ENCODE measurements at regions not wholly inside any gene's neighbourhood (a gene's known extent, or its start where the extent isn't known, plus 50 kb on each side); places are given as distances from the start of the nearest gene placed in this dataset.
"Not testable (repeated sequence)": the region's sequence is repeated elsewhere in the genome, so short reads cannot be mapped to it uniquely, and the experiment has no call there.

DNA sequence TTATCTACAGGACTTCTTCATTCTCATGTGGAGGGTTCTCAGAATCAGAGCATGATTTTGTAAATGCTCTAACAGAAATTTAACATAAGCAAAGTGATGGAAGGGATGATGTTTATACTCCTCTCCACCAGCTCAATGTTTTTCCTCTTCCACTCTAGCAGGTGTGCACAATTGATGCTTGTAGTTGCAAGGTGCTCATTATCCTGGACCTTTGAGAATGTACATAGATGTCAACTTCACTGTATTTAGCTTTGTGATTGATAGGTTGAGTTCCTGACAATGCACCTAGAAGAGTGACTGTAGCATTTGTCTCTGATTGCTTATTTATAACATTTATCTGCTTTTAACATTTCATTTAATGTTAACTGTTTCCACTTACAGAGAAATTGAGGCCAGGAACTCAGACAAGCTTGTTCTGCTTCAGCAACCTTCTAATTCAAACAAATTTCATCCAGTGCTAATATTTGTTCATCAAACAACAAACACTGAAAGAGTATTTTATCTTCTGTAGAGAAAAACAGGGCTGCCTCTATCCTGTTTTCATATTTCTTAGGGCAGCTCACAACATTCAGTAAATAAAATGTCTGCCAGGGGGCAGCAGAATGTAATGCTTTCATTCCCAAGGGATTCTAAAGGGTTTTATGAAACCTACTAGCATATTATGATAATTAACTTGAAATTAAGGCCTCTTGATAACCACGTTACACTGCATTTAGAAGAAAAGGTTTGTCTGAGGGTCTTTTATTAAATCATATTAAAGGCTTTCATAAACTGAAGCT is 127.9 kb upstream of the NOL4 start:
- FAIRE-seq = no peak

- FAIRE-seq = no peak
Measured at GRCh38 chr18:34354351-34354750, 129.6 kb upstream of the NOL4 start.

DNA sequence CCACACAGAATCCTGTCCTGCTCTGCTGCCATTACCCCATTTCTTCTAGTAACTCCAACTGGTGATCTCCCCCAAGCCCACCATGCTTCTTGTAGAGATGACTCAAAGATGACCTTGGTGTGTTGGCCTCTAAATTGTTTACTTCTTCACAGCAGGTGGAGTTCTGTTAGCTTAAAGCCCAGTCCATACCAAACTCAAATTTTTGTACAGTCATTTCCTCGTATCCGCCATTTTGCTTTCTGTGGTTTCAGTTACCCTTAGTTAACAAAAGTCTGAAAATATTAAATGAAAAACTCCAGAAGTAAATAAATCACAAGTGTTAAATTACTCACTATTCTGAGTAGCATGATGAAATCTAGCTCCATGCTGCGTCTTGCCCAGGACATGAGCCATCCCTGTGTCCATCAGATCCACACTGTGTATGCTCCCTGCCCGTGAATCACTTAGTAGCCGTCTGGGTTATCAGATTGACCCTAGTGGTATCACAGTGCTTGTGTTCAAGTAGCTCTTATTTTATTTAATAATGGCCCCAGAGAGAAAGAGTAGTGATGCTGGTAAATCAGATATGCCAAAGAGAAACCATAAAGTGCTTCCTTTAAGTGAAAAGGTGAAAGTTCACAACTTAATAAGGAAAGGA is 133.3 kb upstream of the NOL4 start:
- FAIRE-seq = no peak

- FAIRE-seq = no peak
Measured at GRCh38 chr18:34358923-34359322, 134.2 kb upstream of the NOL4 start.

DNA sequence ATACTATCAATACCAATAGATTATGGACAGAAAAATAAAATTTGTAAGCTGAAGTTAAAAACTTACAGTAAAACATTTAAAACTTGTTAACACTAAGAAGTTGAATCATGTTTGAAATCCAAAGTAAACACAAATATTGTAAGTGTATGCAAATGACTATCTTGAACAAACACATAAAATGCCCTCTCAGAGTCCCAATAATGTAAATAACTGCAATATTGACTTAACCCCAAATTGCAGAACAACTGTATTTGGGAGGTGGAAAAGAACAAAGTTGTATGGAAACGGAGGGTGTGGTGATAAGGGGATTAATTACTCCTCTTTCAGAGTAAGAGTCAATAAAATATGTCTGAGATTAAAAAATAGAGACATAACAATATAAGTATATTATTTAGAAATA is 140.0 kb upstream of the NOL4 start:
- FAIRE-seq = peak; percentile 24

DNA sequence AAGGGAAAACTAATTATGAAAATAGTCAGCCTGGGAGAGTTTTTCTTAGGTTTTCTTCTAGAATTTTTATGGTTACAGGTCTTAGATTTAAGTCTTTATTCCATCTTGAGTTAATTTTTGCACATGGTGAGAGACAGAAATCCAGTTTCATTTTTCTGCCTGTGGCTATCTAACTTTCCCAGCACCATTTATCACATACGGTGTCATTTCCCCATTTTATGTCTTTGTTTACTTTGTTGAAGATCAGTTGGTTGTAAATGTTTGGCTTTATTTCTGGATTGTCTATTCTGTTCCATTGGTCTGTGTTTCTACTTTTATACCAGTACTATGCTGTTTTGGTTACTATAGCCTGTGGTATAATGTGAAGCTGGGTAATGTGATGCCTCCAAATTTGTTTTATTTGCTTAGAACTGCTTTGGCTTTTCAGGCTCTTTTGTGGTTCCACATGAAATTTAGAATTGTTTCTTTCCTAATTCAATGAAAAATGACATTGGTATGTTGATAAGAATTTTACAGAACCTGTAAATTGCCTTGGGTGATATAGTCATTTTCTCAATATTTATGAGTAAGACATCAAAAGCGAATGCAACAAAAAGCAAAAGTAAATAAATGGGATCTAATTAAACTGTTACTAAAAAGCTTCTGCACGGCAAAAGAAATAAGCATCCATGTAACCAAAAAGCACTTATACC is 146.1 kb upstream of the NOL4 start:
- no peak for FAIRE-seq

DNA sequence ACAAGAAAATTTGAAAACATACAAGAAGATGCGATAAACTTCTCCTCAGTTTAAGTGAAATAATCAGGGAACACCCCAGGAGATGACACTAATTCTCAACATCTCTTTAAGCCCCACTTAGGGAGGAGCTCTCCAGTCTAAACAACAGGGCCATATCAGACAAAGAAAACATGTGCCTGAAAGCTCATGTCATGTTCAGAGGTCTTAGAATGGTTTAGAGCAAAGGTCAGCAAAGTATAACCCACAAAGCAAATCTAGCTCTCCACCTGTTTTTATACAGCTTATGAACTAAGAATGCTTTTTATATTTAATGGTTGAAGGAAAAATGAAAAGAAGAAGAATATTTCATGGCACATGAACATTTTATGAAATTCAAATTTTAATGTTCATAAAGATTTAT is 155.6 kb upstream of the NOL4 start:
- FAIRE-seq = no peak

GRCh38 chr18:34385311-34385710 is 160.6 kb upstream of the NOL4 start:
- FAIRE-seq = no peak

DNA sequence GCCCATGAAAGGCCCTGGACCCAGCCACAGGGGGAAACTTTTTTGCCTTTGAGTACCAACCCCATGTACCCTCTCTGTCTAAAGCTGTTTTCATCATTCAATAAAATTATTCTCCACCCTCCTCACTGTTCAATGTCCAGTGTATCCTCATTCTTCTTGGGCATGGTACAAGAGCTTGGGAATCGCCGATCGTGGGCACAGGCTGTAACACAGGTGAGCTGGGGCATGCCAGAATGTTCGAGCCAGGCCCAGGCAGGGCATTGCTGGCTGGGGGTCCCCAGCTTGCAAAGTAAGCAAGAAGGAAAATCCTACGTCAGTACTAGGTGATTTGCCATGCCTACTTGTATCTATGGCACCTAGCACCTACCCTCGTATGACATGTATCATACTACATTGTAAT is 162.1 kb upstream of the NOL4 start:
- no peak for FAIRE-seq

- FAIRE-seq = no peak
Measured at GRCh38 chr18:34397286-34397896, 172.7 kb upstream of the NOL4 start.

DNA sequence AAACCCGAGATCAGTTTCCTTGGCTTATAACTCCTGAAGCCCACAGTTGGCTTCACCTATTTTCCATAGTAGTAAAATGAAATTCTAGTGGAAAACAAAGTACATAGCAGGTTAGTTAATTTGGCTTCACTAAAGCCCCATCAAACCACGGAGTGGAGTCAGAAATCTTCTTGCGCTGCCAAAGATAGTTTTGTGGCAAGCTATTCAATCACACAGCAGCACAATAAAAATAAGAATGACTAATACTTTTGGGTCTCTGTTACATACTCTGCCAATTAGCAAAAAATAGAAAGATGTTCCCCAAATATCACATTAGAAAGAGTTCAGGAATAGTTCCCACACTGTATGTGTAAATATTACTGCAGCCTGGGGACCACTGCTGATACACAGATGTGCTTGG is 175.2 kb upstream of the NOL4 start:
- no peak for FAIRE-seq

GRCh38 chr18:34400834-34401233 is 176.1 kb upstream of the NOL4 start:
- no peak for FAIRE-seq

DNA sequence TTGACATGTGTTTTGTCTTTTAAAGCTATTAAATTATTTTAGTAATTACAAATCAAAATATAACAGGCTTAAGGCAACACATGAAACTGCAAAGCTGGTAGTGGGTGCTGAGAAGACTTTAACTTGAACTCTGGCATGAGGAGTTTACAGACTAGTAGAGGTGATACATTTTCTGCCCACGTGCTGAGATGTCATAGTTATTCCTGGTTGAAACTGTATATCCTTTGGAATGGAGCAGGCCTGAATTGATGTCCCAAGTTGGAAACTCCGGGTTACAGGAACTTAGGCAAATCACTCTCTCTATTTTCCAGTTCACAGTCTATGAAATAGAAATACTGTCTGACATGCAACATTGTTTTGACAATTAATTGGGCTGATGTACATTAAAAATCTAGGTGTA is 177.1 kb upstream of the NOL4 start:
- no peak for FAIRE-seq

GRCh38 chr18:34407471-34407870 is 182.8 kb upstream of the NOL4 start:
- not testable (repeated sequence) for FAIRE-seq

DNA sequence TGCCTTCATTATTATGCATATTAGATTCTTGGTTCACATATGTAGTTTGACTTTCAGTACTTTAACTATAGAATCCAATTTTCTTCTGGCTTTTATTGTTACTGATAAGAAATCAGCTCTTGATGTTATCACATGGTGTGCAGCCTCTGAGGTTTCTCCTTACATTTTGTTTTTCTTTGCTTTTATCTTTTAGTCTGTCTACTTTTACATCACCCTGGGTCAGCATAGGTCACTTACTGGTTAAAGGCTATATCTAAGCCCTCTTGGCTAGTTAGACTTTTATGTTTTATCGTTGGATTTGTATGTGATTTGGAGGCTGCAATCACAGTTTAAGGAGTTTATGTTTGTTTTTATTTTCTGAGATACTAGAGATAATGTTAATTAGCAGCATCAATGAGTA is 187.2 kb upstream of the NOL4 start:
- FAIRE-seq = no peak

- FAIRE-seq = no peak
Measured at GRCh38 chr18:34431042-34431441, 206.3 kb upstream of the NOL4 start.

- no peak for FAIRE-seq
Measured at GRCh38 chr18:34444622-34445021, 219.9 kb upstream of the NOL4 start.

DNA sequence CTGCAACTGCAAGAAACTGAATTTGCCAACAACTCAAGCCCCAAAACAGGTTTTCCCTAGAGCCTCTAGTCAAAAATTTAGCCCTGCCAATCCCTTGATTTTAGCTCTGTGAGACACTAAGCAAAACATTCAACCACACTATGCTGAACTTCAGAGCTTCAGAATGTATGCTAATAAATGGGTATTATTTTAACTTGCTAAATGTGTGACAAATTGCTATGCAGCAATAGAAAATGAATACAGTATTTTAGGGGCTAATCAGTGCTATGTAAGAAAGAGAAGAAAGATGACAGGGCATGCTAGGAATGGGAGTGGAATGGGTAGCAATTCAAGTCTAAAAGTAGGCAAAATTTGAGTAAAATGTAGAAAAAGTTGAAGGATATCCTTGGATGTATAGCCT is 223.9 kb upstream of the NOL4 start:
- FAIRE-seq = no peak

DNA sequence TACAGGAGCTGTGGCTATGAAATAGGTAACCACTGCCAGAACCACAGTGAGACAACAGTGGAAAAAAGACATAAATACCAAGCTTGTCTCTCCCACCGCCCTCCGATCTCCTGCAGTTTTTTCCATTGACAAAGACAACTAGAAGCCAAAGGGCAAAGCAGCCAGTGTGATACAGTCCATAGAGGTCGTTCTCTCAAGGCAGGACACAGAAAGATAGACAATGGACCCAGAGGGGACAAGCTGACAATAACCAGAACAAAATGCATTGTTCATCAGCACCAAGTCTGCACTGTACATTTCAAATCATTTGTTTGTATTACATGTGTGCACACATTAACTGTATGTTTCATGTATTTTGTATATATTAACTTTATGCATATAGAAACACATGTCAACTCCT is 233.0 kb upstream of the NOL4 start:
- no peak for FAIRE-seq

DNA sequence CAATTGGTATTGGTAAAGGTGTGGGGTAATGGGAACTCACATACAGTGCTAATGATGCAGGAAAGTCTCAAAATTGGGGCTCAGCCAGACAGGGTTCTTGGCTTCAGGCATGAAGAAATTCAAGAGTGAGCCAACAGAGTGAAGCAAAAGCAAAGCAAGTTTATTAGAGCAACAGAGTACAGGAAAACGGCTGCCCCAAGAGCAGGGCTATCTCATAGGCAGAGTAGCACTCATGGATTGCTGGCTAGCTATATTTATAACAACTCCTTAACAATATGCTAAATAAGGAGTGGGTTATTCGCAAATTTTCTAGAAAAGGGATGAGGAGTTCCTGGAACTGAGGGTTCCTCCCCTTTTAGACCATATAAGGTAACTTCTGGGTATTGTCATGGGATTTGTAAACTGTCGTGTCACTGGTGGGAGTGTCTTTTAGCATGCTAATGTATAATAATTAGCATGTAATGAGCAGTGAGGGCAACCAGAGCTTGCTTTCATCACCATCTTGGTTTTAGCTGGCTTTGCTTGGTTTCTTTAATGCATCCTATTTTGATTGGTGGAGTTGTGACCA is 233.8 kb upstream of the NOL4 start:
- no peak for FAIRE-seq

DNA sequence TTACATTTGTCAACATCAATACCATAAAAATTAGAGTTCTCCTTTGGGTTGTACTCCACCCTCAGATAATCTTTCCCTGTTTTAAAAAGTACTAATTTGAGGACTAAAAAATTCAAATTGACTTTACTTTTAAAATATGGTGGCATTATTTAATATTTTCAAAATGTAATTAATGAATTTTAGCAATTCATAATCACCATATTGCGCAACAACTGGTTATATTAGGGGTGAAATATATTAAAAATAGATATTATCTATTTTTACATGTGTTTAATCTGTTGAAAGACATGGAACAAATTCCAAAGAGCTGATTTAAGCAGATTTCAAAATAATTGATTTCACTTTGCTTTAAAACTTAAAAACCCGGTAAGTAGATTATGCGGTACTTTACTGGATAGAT is 236.6 kb upstream of the NOL4 start:
- FAIRE-seq = no peak

- no peak for FAIRE-seq
Measured at GRCh38 chr18:34467058-34467457, 242.3 kb upstream of the NOL4 start.

GRCh38 chr18:34480162-34480700 is 229.9 kb upstream of the DTNA start:
- FAIRE-seq = no peak
